ENCODE measurements at regions not wholly inside any gene's neighbourhood (a gene's known extent, or its start where the extent isn't known, plus 50 kb on each side); places are given as distances from the start of the nearest gene placed in this dataset.

DNA sequence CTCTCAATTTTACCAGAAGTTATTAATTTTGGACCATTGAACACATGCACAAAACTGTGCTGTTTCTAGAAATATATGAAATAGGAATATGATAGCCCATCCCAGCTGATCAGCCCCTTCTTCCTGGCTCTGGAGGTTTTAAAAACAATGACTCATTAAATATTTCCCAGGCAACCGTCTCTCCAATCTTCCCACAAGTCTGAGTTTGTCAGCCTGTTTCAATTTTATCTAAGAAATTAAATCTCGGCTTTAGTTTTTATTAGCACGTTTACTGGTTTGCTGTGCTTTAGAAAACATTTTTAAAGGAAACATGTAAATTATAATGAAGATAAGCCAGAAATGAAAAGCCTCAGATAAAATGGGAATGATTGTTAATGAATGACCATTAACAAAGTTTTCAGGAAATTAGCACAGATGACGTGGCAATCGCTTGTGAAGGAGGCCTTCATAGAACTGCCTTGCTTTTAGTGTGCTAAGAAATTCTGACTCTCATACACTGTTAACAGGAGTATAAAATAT is 89.3 kb upstream of the RAP1B start:
- TF ChIP-seq, protein P1, sequence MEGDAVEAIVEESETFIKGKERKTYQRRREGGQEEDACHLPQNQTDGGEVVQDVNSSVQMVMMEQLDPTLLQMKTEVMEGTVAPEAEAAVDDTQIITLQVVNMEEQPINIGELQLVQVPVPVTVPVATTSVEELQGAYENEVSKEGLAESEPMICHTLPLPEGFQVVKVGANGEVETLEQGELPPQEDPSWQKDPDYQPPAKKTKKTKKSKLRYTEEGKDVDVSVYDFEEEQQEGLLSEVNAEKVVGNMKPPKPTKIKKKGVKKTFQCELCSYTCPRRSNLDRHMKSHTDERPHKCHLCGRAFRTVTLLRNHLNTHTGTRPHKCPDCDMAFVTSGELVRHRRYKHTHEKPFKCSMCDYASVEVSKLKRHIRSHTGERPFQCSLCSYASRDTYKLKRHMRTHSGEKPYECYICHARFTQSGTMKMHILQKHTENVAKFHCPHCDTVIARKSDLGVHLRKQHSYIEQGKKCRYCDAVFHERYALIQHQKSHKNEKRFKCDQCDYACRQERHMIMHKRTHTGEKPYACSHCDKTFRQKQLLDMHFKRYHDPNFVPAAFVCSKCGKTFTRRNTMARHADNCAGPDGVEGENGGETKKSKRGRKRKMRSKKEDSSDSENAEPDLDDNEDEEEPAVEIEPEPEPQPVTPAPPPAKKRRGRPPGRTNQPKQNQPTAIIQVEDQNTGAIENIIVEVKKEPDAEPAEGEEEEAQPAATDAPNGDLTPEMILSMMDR (IDR thresholded peaks at IDR 0.05; ENCODE audit: insufficient read depth, low read length, poor library complexity, severe bottlenecking), result no peak
- no peak for TF ChIP-seq EZH2phosphoT487 (conservative IDR thresholded peaks at IDR 0.05; ENCODE audit: low read length)
